NCI-H446 treated with DMSO at 0.1 percent for 48 hours (cell line): ENCODE measurements at regions not wholly inside any gene's neighbourhood (a gene's known extent, or its start where the extent isn't known, plus 50 kb on each side); places are given as distances from the start of the nearest gene placed in this dataset.

ENCODE experiments used
- DNase-seq: peaks from one replicate; lab custom pipeline; 2025; lab: John Stamatoyannopoulos, UW

DNA sequence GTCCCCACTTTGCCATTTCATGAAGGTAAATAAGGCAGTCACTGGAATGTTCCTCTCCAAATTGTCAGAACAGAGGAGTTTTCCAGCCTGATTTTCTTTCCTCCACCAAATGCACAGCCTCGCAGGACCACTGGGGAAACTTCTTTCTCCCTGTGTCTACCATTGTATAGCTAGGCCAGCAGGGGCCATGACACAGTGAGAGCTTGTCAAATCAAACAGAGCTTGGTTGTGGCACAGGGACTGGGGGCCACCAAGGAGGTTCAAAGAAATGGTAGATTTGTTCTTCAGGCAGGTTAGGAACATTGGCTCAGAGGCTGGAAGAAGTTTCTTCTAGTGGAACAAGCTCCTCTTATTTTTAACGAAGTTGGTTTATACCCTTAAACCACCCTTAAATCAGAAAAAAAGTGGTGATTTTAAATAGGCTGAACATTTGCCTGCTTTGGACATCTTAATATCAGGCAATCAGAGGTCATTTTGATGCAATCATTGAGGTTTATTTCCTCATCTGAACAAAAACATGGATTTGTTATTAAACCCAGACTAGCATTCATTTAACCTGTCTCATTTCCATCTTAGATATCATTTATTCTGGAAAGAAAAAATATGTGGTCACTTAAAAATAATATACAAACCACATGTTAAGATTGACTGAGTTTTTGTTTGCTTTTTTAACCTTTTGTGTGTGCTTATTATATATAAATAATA lies 105.6 kb downstream of the GTPBP8 start:
- DNase-seq = no peak

GRCh38 chr3:113097960-113098447 lies 107.2 kb downstream of the GTPBP8 start:
- no peak for DNase-seq

GRCh38 chr3:113100063-113100462 lies 109.3 kb downstream of the GTPBP8 start:
- DNase-seq = no peak

DNA sequence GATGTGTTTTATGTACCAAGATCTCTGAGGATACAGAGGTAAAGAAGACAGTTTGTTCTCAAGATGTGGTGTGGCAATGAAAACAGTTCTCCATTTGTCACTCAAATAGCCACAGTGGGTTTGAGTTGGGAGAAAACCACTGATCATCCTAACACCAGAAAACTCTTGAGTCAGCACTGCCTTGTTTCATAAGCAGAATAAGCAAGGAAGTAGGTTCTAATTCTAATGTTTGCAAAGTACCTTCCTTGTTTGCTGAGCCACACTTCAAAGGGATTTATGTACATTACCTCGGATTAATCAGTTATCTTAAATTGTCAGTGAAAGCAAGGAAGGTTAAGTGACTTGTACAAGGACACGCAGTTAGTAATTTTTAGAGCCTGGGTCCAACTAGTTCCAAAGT lies 107.8 kb upstream of the BOC start:
- DNase-seq = no peak

- no peak for DNase-seq
Measured at GRCh38 chr3:113104357-113105092, 106.8 kb upstream of the BOC start.

DNA sequence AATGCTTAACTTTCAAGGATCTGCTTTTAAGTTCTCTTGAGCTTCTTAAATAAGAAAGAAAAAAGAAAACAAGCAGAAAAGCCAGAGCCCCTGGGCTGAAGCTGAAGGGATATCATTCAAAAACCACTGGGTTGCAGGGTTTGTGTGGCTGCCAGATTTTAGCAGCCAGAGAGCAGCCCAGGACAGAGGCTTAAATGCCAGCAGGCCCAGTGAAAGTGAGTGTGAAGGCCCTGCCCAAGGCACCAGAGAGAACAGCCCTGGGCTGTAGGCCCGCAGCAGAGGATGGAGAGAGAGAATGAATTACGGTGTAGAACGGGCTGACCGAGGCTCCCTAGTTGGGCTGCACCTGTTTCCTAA lies 106.3 kb upstream of the BOC start:
- no peak for DNase-seq

DNA sequence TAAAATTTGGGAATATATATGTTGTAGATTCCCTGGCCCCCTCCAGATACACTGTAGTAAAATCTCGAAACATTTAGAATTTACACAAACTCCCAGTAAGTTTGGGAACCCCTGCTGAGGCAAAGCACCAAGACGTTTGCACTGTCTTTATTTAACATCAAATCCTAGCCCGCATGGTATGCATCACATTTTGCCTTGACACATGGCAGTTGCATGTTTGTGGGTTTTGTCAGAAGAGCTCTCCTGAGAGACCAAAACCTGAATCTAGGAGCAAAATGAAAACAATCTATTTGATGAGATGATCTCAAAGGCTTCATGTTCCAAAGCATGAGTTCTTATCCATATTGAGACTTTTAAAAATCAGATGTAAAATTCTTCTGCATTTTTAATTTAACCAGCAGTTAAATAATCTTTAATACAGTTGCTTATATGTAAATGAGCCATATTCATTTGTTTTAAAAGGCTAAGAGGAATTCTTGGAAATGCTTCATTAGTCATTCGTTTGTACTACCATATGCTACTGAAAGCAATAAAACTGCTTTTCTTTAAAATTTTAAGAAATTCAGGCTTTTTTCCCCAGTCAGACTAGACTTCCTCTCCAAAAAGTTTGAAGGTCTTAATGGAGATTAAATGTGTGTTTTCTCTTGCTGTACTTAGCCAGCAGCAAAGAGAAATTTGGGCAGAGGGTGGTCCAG lies 105.2 kb upstream of the BOC start:
- no peak for DNase-seq

DNA sequence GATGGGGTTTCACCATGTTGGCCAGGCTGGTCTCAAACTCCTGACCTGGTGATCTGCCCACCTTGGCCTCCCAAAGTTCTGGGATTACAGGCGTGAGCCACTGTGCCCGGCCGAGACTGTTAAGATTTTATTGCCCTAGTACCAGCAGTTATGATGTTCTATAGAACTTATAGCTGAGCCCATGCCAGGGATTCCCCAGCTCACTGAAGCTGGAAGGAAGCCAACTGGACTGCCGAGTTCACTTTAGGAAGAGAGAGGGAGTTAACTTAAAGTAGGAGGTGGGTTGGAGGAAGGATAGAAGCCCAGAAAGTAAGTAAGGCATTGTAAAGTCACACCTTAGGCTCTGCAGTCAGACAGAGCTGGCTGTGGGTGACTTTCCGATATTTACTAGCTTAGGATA lies 101.1 kb upstream of the BOC start:
- DNase-seq = peak; percentile 8

DNA sequence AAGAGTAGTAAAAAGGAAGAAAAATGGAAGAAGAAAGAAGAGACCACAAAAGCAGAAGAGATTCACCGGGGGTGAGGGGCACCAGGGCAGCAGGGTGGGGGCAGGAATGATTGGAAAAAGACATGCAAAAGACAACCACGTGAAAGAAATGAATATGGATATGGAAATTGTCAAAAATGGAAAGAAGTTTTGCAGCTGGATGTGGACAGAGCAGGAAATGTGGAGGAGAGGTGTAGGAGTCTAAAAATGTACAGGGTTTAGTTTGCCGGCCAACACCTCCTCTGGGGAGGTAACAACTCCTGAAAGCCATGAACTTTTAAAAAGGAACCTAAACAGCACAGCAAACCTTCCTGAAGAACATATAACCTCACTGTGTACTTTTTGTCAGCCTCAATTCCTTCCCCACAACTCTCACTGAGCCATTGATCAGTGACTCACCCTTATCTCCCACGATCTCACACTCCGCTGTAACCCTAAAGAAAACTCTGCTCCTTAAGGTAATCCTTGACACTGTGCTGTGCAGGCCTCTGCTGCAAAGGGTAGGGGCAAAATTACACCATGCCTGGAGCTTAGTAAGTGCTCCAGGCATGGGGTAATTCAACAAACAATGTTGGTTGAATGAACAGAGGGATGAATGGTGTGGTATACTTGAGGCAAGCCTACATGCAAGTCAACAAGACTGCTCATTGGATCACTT lies 100.2 kb upstream of the BOC start:
- DNase-seq = no peak

GRCh38 chr3:113113361-113113760 lies 98.0 kb upstream of the BOC start:
- no peak for DNase-seq

DNA sequence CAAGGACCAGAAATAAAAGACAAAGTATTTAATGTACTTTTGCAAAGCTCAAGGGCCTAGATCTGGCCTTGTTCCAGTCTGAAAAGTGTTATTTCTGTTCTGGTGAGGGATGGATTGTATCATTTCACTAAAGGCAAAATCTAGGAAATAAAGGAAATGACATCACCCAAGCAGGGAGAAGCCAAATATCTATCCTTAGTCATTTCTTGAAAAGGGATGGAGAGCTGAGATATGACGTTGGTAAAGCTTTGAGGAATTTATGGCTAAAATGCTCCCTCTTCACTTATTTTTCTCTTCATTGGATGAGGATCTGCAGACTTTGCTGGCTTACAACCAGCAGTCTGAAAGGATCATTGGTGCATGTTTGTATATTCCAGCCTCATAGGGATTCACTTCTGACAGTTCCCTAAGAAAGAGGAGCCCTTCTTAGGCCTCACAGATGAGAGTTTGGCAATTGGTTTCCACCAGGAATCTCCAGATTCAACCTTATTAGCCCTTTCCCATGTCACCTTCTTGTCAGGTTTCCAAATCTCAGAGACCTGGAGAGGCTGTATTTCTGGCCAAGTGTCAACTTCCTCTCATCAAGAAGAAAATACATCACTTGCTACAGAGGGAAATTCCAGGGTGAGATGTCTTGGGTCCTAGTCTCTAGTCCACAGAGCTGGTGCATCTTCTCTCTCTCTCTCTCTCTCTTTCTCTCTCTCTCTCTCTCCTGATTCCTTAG lies 93.7 kb upstream of the BOC start:
- DNase-seq = peak; percentile 66

GRCh38 chr3:113118336-113118735 lies 93.0 kb upstream of the BOC start:
- DNase-seq = no peak

DNA sequence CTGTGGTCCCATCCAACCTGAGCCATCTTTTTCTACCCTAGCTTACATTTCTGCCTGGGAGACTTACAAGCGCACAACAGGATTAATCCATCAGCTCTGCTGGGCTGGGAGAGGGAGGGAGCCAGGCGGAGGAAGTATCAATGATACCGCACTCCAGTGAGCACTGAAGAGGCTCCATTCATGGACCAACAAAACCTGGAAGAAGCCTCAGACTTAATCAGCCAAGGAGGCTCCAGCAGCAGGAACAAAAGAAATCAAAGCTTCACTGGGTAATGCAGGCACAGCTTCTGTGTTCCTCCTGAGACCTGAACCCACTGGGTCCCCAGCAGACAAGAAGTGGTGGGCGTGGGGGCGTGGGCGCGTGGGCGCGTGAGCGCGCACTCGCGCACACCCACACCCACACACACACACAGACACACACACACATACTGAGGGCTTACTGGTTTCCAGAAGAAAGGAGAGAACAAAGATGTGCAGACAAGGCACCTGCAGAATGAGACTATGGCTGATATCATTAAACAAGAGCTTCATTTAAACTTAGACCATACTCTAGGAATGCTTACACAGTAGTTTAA lies 87.0 kb upstream of the BOC start:
- DNase-seq = peak; percentile 43

- no peak for DNase-seq
Measured at GRCh38 chr3:113125951-113126350, 85.4 kb upstream of the BOC start.

- DNase-seq = no peak
Measured at GRCh38 chr3:113128386-113129015, 82.9 kb upstream of the BOC start.

- no peak for DNase-seq
Measured at GRCh38 chr3:113129168-113129567, 82.2 kb upstream of the BOC start.

- DNase-seq = no peak
Measured at GRCh38 chr3:113132571-113132996, 78.8 kb upstream of the BOC start.

DNA sequence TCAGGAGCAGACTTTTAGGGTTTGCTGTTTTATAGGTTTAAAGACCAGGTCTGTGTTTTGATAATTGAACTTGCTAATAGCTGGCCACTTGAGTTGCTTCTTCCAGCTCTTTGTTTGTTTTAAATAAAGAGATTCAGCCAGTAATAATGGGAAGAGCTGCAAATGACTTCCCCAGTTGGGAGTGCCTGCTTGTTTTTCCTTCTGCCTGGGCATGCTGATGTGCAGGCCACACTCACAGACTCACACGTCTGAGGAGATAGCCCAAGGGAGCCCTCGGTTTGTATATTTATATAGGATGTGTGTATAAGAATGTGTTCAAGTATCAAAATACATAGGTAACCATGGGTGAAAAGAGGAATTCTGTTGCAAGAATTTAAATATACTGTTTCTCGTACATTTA lies 78.2 kb upstream of the BOC start:
- no peak for DNase-seq

DNA sequence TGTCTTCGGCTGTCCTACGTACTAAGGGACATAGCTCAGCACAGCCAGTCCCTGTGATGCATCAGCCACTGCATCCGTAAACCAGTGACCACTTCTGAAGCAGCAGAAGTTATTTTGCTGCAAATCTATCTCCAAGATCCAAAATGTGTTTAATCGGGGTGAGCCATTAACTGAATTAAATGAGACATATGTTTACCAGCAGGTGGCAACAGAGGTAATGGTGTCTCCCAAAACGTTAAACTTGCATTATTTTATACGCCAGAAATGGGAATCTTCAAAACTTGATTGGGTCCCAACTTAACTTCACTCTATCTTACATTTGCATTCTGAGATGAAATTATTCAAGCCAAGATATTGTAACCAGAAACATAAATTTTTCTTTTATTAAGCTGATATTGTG lies 75.3 kb upstream of the BOC start:
- DNase-seq = peak; percentile 54

- DNase-seq = no peak
Measured at GRCh38 chr3:113136544-113136943, 74.8 kb upstream of the BOC start.
